HCT116 (cell line): ENCODE measurements at regions not wholly inside any gene's neighbourhood (a gene's known extent, or its start where the extent isn't known, plus 50 kb on each side); places are given as distances from the start of the nearest gene placed in this dataset.

Experiments used
- ATAC-seq: fragments of 200-7000 bp; cut with Tn5 transposase; 2 replicates; pipeline ENCODE4 v1.9.1; 2020; ENCODE audit warnings: mild to moderate bottlenecking, moderate library complexity
- BruUV-seq: library from RNA; stranded (reverse); fragments of 400-500 nt; replicated peaks from 2 replicates; lab custom pipeline; 2021; lab: Mats Ljungman, UMichigan
- CTCF ChIA-PET: fragments of 300-600 bp; sonication (Branson Sonifier 250); formaldehyde crosslinking; loops from one replicate; lab custom pipeline; 2021; ENCODE audit warnings: antibody characterized with exemption; lab: Charles Lee
- POLR2A ChIA-PET: fragments of 300-600, 350-600 bp; sonication (Branson Sonifier 250); formaldehyde crosslinking; loops from one replicate; lab custom pipeline; 2021; ENCODE audit warnings: antibody characterized with exemption; lab: Charles Lee
- RAD21 ChIA-PET, 2 experiments: fragments of 300-600 bp; sonication (Branson Sonifier 250); formaldehyde crosslinking; loops; one replicate each; lab custom pipeline; 2023; ENCODE audit warnings: low total read pairs in 2 of 2; ENCODE audit not compliant: uncharacterized antibody in 2 of 2, unreplicated experiment in 2 of 2, low non-redundant PET in 1 of 2; lab: Charles Lee
- DNase-seq: peaks from one replicate; pipeline ENCODE4 v3.0.0-alpha.2; 2010; ENCODE audit warnings: low read depth, low spot score
- H2AFZ ChIP-seq: fragments of 200-600 bp; shearing (Covaris generic), sonication (generic); 2 replicates; pipeline ENCODE4 v1.6.1; 2017; ENCODE audit warnings: low read depth, mixed run types, mixed read lengths, antibody characterized with exemption, low read length; ENCODE audit not compliant: poor library complexity, severe bottlenecking
- H3K27ac ChIP-seq: 2 replicates; pipeline ENCODE4 v1.5.1; 2012; ENCODE audit warnings: low read depth, low read length
- H3K27me3 ChIP-seq: fragments of 200-600 bp; sonication (generic); 2 replicates; pipeline ENCODE4 v1.6.1; 2016; ENCODE audit warnings: mixed run types, low read length, mixed read lengths; ENCODE audit not compliant: insufficient read depth
- H3K36me3 ChIP-seq, 2 experiments: fragments of 200-500 bp in 1 of 2; fragments of 200-600 bp in 1 of 2; sonication (Bioruptor generic) in 1 of 2; sonication (generic) in 1 of 2; 2 replicates each; pipeline versions ENCODE4 v1.5.1 to v1.6.1; 2014 to 2016; ENCODE audit warnings: low read length in 2 of 2, inconsistent platforms in 1 of 2, mixed read lengths in 1 of 2, mixed run types in 1 of 2; ENCODE audit not compliant: insufficient read depth in 2 of 2, control insufficient read depth in 1 of 2
- H3K4me1 ChIP-seq, 2 experiments: fragments of 200-600 bp in 1 of 2; sonication (generic) in 1 of 2; 2 replicates each; pipeline versions ENCODE4 v1.5.1 to v1.6.1; 2012 to 2017; ENCODE audit warnings: low read length in 2 of 2, inconsistent platforms in 1 of 2, mild to moderate bottlenecking in 1 of 2, mixed read lengths in 1 of 2, mixed run types in 1 of 2, moderate library complexity in 1 of 2; ENCODE audit not compliant: insufficient read depth in 2 of 2, control insufficient read depth in 1 of 2
- H3K4me2 ChIP-seq: fragments of 200-600 bp; sonication (generic); 2 replicates; pipeline ENCODE4 v1.6.1; 2017; ENCODE audit warnings: mixed run types, low read length, mixed read lengths
- H3K4me3 ChIP-seq, 2 experiments: fragments of 200-600 bp in 1 of 2; sonication (generic) in 1 of 2; replicated peaks in 1 of 2; 2 replicates each; pipeline ENCODE4 v1.5.1; 2011 to 2016; ENCODE audit warnings: low read length in 2 of 2, control low read depth in 1 of 2, low read depth in 1 of 2, mild to moderate bottlenecking in 1 of 2, mixed read lengths in 1 of 2, mixed run types in 1 of 2
- H3K79me2 ChIP-seq: fragments of 200-600 bp; sonication (generic); 2 replicates; pipeline ENCODE4 v1.6.1; 2017; ENCODE audit warnings: mild to moderate bottlenecking, mixed run types, low read length, moderate library complexity, mixed read lengths; ENCODE audit not compliant: insufficient read depth
- H3K9ac ChIP-seq: fragments of 200-600 bp; sonication (generic); 2 replicates; pipeline ENCODE4 v1.6.1; 2016; ENCODE audit warnings: low read length, mixed read lengths
- H3K9me2 ChIP-seq: fragments of 200-600 bp; sonication (generic), shearing (Covaris generic); 2 replicates; pipeline ENCODE4 v1.6.1; 2017; ENCODE audit warnings: mixed run types, mild to moderate bottlenecking, moderate library complexity; ENCODE audit not compliant: insufficient read depth
- H3K9me3 ChIP-seq, 2 experiments: fragments of 200-500 bp in 1 of 2; fragments of 200-600 bp in 1 of 2; sonication (Bioruptor generic) in 1 of 2; sonication (generic) in 1 of 2; 2 replicates each; pipeline ENCODE4 v1.6.1; 2014 to 2017; ENCODE audit warnings: low read length in 2 of 2, mixed read lengths in 2 of 2, inconsistent platforms in 1 of 2, low read depth in 1 of 2, mild to moderate bottlenecking in 1 of 2, mixed run types in 1 of 2, moderate library complexity in 1 of 2; ENCODE audit not compliant: control insufficient read depth in 1 of 2, insufficient read depth in 1 of 2
- H4K20me1 ChIP-seq: fragments of 200-600 bp; sonication (generic), shearing (Covaris generic); 2 replicates; pipeline ENCODE4 v1.6.1; 2017; ENCODE audit warnings: mixed run types, mild to moderate bottlenecking, moderate library complexity; ENCODE audit not compliant: insufficient read depth
- CBX3 ChIP-seq: IDR thresholded peaks from 2 replicates; pipeline ENCODE4 v1.6.1; 2012; ENCODE audit warnings: low read depth
- CEBPB ChIP-seq: IDR thresholded peaks from 2 replicates; pipeline ENCODE4 v1.6.1; 2012; ENCODE audit warnings: low read depth
- CTCF ChIP-seq, 3 experiments: fragments of 200-600 bp in 1 of 3; sonication (generic) in 1 of 3; IDR thresholded peaks in 2 of 3; conservative IDR thresholded peaks in 1 of 3; 2 replicates each; pipeline ENCODE4 v1.5.1; 2012 to 2017; ENCODE audit warnings: low read depth in 2 of 3, low read length in 2 of 3, antibody characterized with exemption in 1 of 3, borderline replicate concordance in 1 of 3, control low read depth in 1 of 3, mild to moderate bottlenecking in 1 of 3, mixed read lengths in 1 of 3, mixed run types in 1 of 3, moderate library complexity in 1 of 3; ENCODE audit not compliant: insufficient read depth in 1 of 3
- EGR1 ChIP-seq: IDR thresholded peaks from 2 replicates; pipeline ENCODE4 v1.6.1; 2012; ENCODE audit warnings: low read depth
- ELF1 ChIP-seq: IDR thresholded peaks from 2 replicates; pipeline ENCODE4 v1.6.1; 2012; ENCODE audit warnings: low read depth, borderline replicate concordance
- EZH2 ChIP-seq: fragments of 200-600 bp; sonication (generic); IDR thresholded peaks from 2 replicates; pipeline ENCODE4 v1.6.1; 2017; ENCODE audit warnings: antibody characterized with exemption, mixed run types
- EZH2phosphoT487 ChIP-seq: fragments of 200-600 bp; IDR thresholded peaks from 2 replicates; pipeline ENCODE4 v1.6.1; 2018; ENCODE audit warnings: antibody characterized with exemption, borderline replicate concordance
- FOSL1 ChIP-seq: IDR thresholded peaks from 2 replicates; pipeline ENCODE4 v1.6.1; 2012; ENCODE audit warnings: low read depth
- JUND ChIP-seq: IDR thresholded peaks from 2 replicates; pipeline ENCODE4 v1.6.1; 2012
- POLR2A ChIP-seq: IDR thresholded peaks from 2 replicates; pipeline ENCODE4 v1.7.0; 2011; ENCODE audit warnings: borderline replicate concordance; ENCODE audit not compliant: insufficient read depth, insufficient read length; ENCODE audit errors: extremely low read depth
- POLR2AphosphoS5 ChIP-seq: IDR thresholded peaks from 2 replicates; pipeline ENCODE4 v1.6.1; 2011; ENCODE audit warnings: mild to moderate bottlenecking, low read depth, low read length, moderate library complexity
- RAD21 ChIP-seq: IDR thresholded peaks from 2 replicates; pipeline ENCODE4 v1.6.1; 2012; ENCODE audit warnings: low read depth, mild to moderate bottlenecking
- SIN3A ChIP-seq: IDR thresholded peaks from 2 replicates; pipeline ENCODE4 v1.6.1; 2012; ENCODE audit warnings: low read depth
- SRF ChIP-seq: IDR thresholded peaks from 2 replicates; pipeline ENCODE4 v1.6.1; 2012; ENCODE audit warnings: low read depth
- intact Hi-C: fragments of 100-400 bp; cut with micrococcal nuclease; formaldehyde crosslinking; loops from 2 replicates; pipeline ENCODE4 v1.10.0; 2022
- TF ChIP-seq, protein P1 (sequence below): IDR thresholded peaks from 2 replicates; pipeline ENCODE4 v1.6.1; 2012
- TF ChIP-seq, protein P2 (sequence below): IDR thresholded peaks from 2 replicates; pipeline ENCODE4 v1.6.1; 2012; ENCODE audit warnings: low read depth

DNA sequence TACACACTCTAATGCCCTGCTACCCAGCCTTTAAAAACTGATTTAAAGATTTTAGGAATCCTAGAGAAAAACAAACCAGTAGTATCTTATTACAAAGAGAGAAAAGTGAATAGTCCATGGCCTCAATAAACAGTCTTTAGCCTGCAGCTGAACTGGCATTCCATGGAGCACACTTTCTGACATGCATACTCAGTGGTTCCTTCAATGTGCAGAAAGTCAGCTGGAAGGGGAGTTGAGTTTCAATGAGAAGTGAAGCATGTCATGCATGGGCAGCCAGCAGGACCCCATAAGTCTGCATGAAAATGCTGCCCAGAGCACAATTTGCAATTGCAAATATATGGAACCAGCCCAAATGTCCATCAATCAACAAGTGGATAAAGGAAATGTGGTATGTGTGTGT lies 273.7 kb downstream of the UQCRFS1 start:
- Histone ChIP-seq H3K4me1 (no peaks in the 10 kb centered on the region), H3K9ac (no peak overlapping the region), H4K20me1 (no peaks in the 10 kb centered on the region), H3K4me3 (no peak overlapping the region)
- TF ChIP-seq EZH2phosphoT487, result no peak
- no peak for TF ChIP-seq EGR1
- TF ChIP-seq CTCF (IDR thresholded peaks at IDR 0.05 in 2 of 3, conservative IDR thresholded peaks at IDR 0.05 in 1 of 3; ENCODE audit: borderline replicate concordance in 1 of 3, insufficient read depth in 1 of 3, low read depth in 2 of 3, low read length in 2 of 3), result no peak
- TF ChIP-seq ELF1, result no peak
- no peak for TF ChIP-seq CEBPB
- no peak for TF ChIP-seq POLR2A
- TF ChIP-seq RAD21, result no peak
- no peak for TF ChIP-seq EZH2
- TF ChIP-seq FOSL1, result no peak
- TF ChIP-seq, protein P1, sequence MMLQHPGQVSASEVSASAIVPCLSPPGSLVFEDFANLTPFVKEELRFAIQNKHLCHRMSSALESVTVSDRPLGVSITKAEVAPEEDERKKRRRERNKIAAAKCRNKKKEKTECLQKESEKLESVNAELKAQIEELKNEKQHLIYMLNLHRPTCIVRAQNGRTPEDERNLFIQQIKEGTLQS, result no peak
- TF ChIP-seq, all 23 proteins: peak for 0
- H3K27me3 ChIP-seq, result no peaks in the 10 kb centered on the region
- no peaks in the 10 kb centered on the region for H3K36me3 ChIP-seq
- no peak overlapping the region for H3K4me2 ChIP-seq
- RAD21 ChIA-PET, result no interaction called here
- ATAC-seq (no peak), DNase-seq (no peak)
- H2AFZ ChIP-seq, result no peak overlapping the region
- H3K9me2 ChIP-seq, result no peaks in the 10 kb centered on the region
- no peaks in the 10 kb centered on the region for H3K79me2 ChIP-seq
- peaks cover 0 to 8% of the 10 kb centered on the region in 2 experiments; a peak in 2 of 4 replicates for H3K9me3 ChIP-seq
- intact Hi-C loops, result no loop called here
- no peak overlapping the region for H3K27ac ChIP-seq
- POLR2A ChIA-PET, result no interaction called here
- BruUV-seq, result no TSS peak
- CTCF ChIA-PET, result no interaction called here

DNA sequence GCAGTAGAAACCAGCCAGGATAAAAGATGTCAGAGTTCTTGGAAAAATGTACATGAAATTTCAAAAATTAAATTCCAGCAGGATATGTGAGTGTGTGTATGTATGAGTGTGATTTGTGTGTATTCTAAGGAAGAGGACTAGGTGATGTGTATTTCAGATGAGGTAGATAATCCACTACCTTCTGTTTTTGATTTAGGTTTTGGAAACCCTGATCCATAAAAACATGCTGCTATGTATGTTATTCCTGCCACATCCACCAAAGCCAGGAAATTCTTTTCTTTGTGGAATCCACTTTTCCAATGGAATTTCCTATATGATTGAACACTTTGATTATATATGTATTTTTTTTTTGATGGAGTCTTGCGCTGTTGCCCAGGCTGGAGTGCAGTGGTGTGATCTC lies 276.9 kb downstream of the UQCRFS1 start:
- Histone ChIP-seq H3K9me3 (peaks cover 0 to 16% of the 10 kb centered on the region in 2 experiments; a peak in 1 of 4 replicates), H3K4me2 (no peak overlapping the region), H3K4me1 (no peaks in the 10 kb centered on the region), H3K9ac (no peak overlapping the region), H3K79me2 (no peaks in the 10 kb centered on the region), H3K36me3 (no peaks in the 10 kb centered on the region), H3K27ac (no peak overlapping the region), H3K9me2 (no peaks in the 10 kb centered on the region), H3K27me3 (no peaks in the 10 kb centered on the region), H2AFZ (no peak overlapping the region), H3K4me3 (no peak overlapping the region), H4K20me1 (no peaks in the 10 kb centered on the region)
- intact Hi-C loops, result no loop called here
- DNase-seq (no peak), ATAC-seq (no peak)
- BruUV-seq, result no TSS peak
- POLR2A ChIA-PET, result no interaction called here
- CTCF ChIA-PET, result no interaction called here
- RAD21 ChIA-PET, result no interaction called here
- TF ChIP-seq, protein P1, result no peak
- TF ChIP-seq SRF, result no peak
- TF ChIP-seq ELF1, result no peak
- no peak for TF ChIP-seq RAD21
- no peak for TF ChIP-seq POLR2AphosphoS5
- TF ChIP-seq, protein P2, sequence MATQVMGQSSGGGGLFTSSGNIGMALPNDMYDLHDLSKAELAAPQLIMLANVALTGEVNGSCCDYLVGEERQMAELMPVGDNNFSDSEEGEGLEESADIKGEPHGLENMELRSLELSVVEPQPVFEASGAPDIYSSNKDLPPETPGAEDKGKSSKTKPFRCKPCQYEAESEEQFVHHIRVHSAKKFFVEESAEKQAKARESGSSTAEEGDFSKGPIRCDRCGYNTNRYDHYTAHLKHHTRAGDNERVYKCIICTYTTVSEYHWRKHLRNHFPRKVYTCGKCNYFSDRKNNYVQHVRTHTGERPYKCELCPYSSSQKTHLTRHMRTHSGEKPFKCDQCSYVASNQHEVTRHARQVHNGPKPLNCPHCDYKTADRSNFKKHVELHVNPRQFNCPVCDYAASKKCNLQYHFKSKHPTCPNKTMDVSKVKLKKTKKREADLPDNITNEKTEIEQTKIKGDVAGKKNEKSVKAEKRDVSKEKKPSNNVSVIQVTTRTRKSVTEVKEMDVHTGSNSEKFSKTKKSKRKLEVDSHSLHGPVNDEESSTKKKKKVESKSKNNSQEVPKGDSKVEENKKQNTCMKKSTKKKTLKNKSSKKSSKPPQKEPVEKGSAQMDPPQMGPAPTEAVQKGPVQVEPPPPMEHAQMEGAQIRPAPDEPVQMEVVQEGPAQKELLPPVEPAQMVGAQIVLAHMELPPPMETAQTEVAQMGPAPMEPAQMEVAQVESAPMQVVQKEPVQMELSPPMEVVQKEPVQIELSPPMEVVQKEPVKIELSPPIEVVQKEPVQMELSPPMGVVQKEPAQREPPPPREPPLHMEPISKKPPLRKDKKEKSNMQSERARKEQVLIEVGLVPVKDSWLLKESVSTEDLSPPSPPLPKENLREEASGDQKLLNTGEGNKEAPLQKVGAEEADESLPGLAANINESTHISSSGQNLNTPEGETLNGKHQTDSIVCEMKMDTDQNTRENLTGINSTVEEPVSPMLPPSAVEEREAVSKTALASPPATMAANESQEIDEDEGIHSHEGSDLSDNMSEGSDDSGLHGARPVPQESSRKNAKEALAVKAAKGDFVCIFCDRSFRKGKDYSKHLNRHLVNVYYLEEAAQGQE, result no peak
- TF ChIP-seq CBX3, result no peak
- TF ChIP-seq SIN3A, result no peak
- no peak for TF ChIP-seq EZH2phosphoT487
- TF ChIP-seq EGR1, result no peak
- TF ChIP-seq JUND, result no peak
